WTC11 (cell line): ENCODE measurements at regions not wholly inside any gene's neighbourhood (a gene's known extent, or its start where the extent isn't known, plus 50 kb on each side); places are given as distances from the start of the nearest gene placed in this dataset.

Experiments used
- ATAC-seq: fragments of 200-7000 bp; cut with Tn5 transposase; 2 replicates; pipeline ENCODE4 v1.10.0; 2021; ENCODE audit warnings: mild to moderate bottlenecking, moderate library complexity
- CTCF ChIA-PET: fragments of 300-600 bp; sonication (Branson Sonifier 250); formaldehyde crosslinking; loops from one replicate; lab custom pipeline; 2021; ENCODE audit warnings: antibody characterized with exemption; lab: Charles Lee
- POLR2A ChIA-PET: fragments of 350-600 bp; sonication (Branson Sonifier 250); formaldehyde crosslinking; loops from one replicate; lab custom pipeline; 2021; ENCODE audit warnings: antibody characterized with exemption; lab: Charles Lee
- DNase-seq: peaks from one replicate; pipeline ENCODE4 v3.0.0; 2021; ENCODE audit warnings: low spot score
- H3K27ac Mint-ChIP-seq: 2 replicates; pipeline ENCODE4 v1.8.0; 2021; ENCODE audit warnings: mixed read lengths
- H3K27me3 Mint-ChIP-seq: 2 replicates; pipeline ENCODE4 v1.8.0; 2021; ENCODE audit warnings: low read depth, mild to moderate bottlenecking, moderate library complexity, mixed read lengths
- H3K36me3 Mint-ChIP-seq: 2 replicates; pipeline ENCODE4 v1.8.0; 2021; ENCODE audit warnings: mixed read lengths
- H3K4me1 Mint-ChIP-seq: 2 replicates; pipeline ENCODE4 v1.8.0; 2022; ENCODE audit warnings: mixed read lengths
- H3K4me3 Mint-ChIP-seq: 2 replicates; pipeline ENCODE4 v1.8.0; 2021; ENCODE audit warnings: mild to moderate bottlenecking, moderate library complexity, mixed read lengths
- H3K9me3 Mint-ChIP-seq: 2 replicates; pipeline ENCODE4 v1.8.0; 2021; ENCODE audit warnings: mixed read lengths
- AFF4 ChIP-seq: sonication (generic); formaldehyde crosslinking; IDR thresholded peaks from 2 replicates; pipeline ENCODE4 v1.8.1; 2023; ENCODE audit warnings: mild to moderate bottlenecking, missing genetic modification reagents, borderline replicate concordance
- E2F1 ChIP-seq: sonication (generic); formaldehyde crosslinking; IDR thresholded peaks from 2 replicates; pipeline ENCODE4 v1.8.0; 2022; ENCODE audit warnings: mild to moderate bottlenecking, missing genetic modification reagents
- FOXP4 ChIP-seq: sonication (generic); formaldehyde crosslinking; IDR thresholded peaks from 2 replicates; pipeline ENCODE4 v1.8.0; 2022; ENCODE audit warnings: mild to moderate bottlenecking, missing genetic modification reagents
- HMGA2 ChIP-seq: fragments of 250-450 bp; sonication (Bioruptor Pico); IDR thresholded peaks from 2 replicates; pipeline ENCODE4 v1.4.0; 2021; ENCODE audit warnings: mild to moderate bottlenecking, moderate library complexity
- MLX ChIP-seq: sonication (generic); formaldehyde crosslinking; IDR thresholded peaks from 2 replicates; pipeline ENCODE4 v1.8.1; 2023; ENCODE audit warnings: mild to moderate bottlenecking, missing genetic modification reagents, moderate library complexity
- MXD4 ChIP-seq: fragments of 250-450 bp; sonication (Bioruptor Pico); IDR thresholded peaks from 2 replicates; pipeline ENCODE4 v1.8.0; 2021; ENCODE audit warnings: mild to moderate bottlenecking, moderate library complexity, borderline replicate concordance
- NR3C1 ChIP-seq: sonication (generic); formaldehyde crosslinking; conservative IDR thresholded peaks from 2 replicates; pipeline ENCODE4 v1.8.1; 2023; ENCODE audit warnings: low read depth, mild to moderate bottlenecking, missing genetic modification reagents
- RELA ChIP-seq: sonication (generic); formaldehyde crosslinking; IDR thresholded peaks from 2 replicates; pipeline ENCODE4 v1.8.1; 2022; ENCODE audit warnings: missing genetic modification reagents, mild to moderate bottlenecking, borderline replicate concordance
- SMAD4 ChIP-seq: sonication (generic); formaldehyde crosslinking; IDR thresholded peaks from 2 replicates; pipeline ENCODE4 v1.8.0; 2022; ENCODE audit warnings: mild to moderate bottlenecking, missing genetic modification reagents
- TP53 ChIP-seq: sonication (generic); formaldehyde crosslinking; IDR thresholded peaks from 2 replicates; pipeline ENCODE4 v1.8.1; 2023; ENCODE audit warnings: mild to moderate bottlenecking, missing genetic modification reagents
- USF1 ChIP-seq: sonication (generic); formaldehyde crosslinking; IDR thresholded peaks from 2 replicates; pipeline ENCODE4 v1.8.0; 2022; ENCODE audit warnings: mild to moderate bottlenecking, missing genetic modification reagents
- USF2 ChIP-seq: sonication (generic); formaldehyde crosslinking; IDR thresholded peaks from 2 replicates; pipeline ENCODE4 v1.8.1; 2023; ENCODE audit warnings: mild to moderate bottlenecking, missing genetic modification reagents, moderate library complexity
- ZNF532 ChIP-seq: fragments of 250-450 bp; sonication (Bioruptor Pico); IDR thresholded peaks from 2 replicates; pipeline ENCODE4 v1.9.0; 2021; ENCODE audit warnings: mild to moderate bottlenecking, borderline replicate concordance
- ZSCAN18 ChIP-seq: fragments of 250-450 bp; sonication (Bioruptor Pico); IDR thresholded peaks from 2 replicates; pipeline ENCODE4 v2.1.2; 2022; ENCODE audit warnings: mild to moderate bottlenecking, moderate library complexity

- TF ChIP-seq ZNF532 (CRISPR knock-in tag): no peak
Observed at GRCh38 chr3:72290859-72291638, 506.1 kb upstream of the PROK2 start (continued).

GRCh38 chr3:72289692-72290071 lies 504.7 kb upstream of the PROK2 start:
- H3K36me3 Mint-ChIP-seq: no peaks in the 10 kb centered on the region
- DNase-seq (no peak), ATAC-seq (no peak)
- no peak for TF ChIP-seq MXD4 (CRISPR knock-in tag)
- TF ChIP-seq RELA (CRISPR knock-in tag): no peak
- TF ChIP-seq AFF4 (CRISPR knock-in tag): no peak
- TF ChIP-seq SMAD4 (CRISPR knock-in tag): no peak
- no peak for TF ChIP-seq FOXP4 (CRISPR knock-in tag)
- TF ChIP-seq MLX (CRISPR knock-in tag): no peak
- TF ChIP-seq USF2: no peak
- TF ChIP-seq HMGA2 (CRISPR knock-in tag): no peak
- TF ChIP-seq NR3C1 (CRISPR knock-in tag): no peak
- no peak for TF ChIP-seq USF1 (CRISPR knock-in tag)
- TF ChIP-seq E2F1 (CRISPR knock-in tag): no peak
- TF ChIP-seq ZSCAN18 (CRISPR knock-in tag): no peak
- TF ChIP-seq TP53: no peak
- H3K27ac Mint-ChIP-seq: no peak overlapping the region
- ChIA-PET POLR2A (no interaction called here), CTCF (no interaction called here)
- H3K27me3 Mint-ChIP-seq: no peaks in the 10 kb centered on the region
- no peaks in the 10 kb centered on the region for H3K9me3 Mint-ChIP-seq
- H3K4me1 Mint-ChIP-seq: 0 out of 2 replicates have a peak, but pooled peaks cover 3% of the 10 kb centered on the region
- no peak overlapping the region for H3K4me3 Mint-ChIP-seq
